ENCODE measurements at regions not wholly inside any gene's neighbourhood (a gene's known extent, or its start where the extent isn't known, plus 50 kb on each side); places are given as distances from the start of the nearest gene placed in this dataset.
"Not testable (repeated sequence)": the region's sequence is repeated elsewhere in the genome, so short reads cannot be mapped to it uniquely, and the experiment has no call there.

- no peak overlapping the region for H3K4me3 ChIP-seq
- no peak for DNase-seq (ENCODE audit: low spot score)
- no peak overlapping the region for H3K27ac ChIP-seq
- no peak for TF ChIP-seq CTCF (IDR thresholded peaks at IDR 0.05)
These were observed 922.5 kb upstream of the MAN1A1 start for GRCh38 chr6:120272038-120272437.

- DNase-seq (ENCODE audit: low spot score); H3K4me3 ChIP-seq; H3K27ac ChIP-seq: not testable (repeated sequence)
These were observed 918.7 kb upstream of the MAN1A1 start for GRCh38 chr6:120268256-120268655.

GRCh38 chr6:120262354-120262753, 912.8 kb upstream of the MAN1A1 start:
- Histone ChIP-seq H3K4me3 (no peak overlapping the region), H3K27ac (no peak overlapping the region)
- TF ChIP-seq CTCF (IDR thresholded peaks at IDR 0.05) = no peak
- DNase-seq (ENCODE audit: low spot score) = no peak

GRCh38 chr6:120260636-120261035, 911.1 kb upstream of the MAN1A1 start:
- DNase-seq (ENCODE audit: low spot score) = no peak
- Histone ChIP-seq H3K4me3 (no peak overlapping the region), H3K27ac (no peak overlapping the region)
- no peak for TF ChIP-seq CTCF (IDR thresholded peaks at IDR 0.05)

- TF ChIP-seq CTCF (IDR thresholded peaks at IDR 0.05) = no peak
- no peak overlapping the region for H3K27ac ChIP-seq
- H3K4me3 ChIP-seq = no peak overlapping the region
- DNase-seq (ENCODE audit: low spot score) = no peak
These were observed 905.1 kb upstream of the MAN1A1 start for GRCh38 chr6:120254651-120255050.

GRCh38 chr6:120248451-120248850, 898.9 kb upstream of the MAN1A1 start:
- no peak overlapping the region for H3K4me3 ChIP-seq
- no peak overlapping the region for H3K27ac ChIP-seq
- DNase-seq (ENCODE audit: low spot score) = no peak
- no peak for TF ChIP-seq CTCF (IDR thresholded peaks at IDR 0.05)

- no peak for TF ChIP-seq CTCF (IDR thresholded peaks at IDR 0.05)
- no peak overlapping the region for H3K4me3 ChIP-seq
- no peak overlapping the region for H3K27ac ChIP-seq
- DNase-seq (ENCODE audit: low spot score) = no peak
These were observed 887.7 kb upstream of the MAN1A1 start for GRCh38 chr6:120237221-120237620.

- no peak for DNase-seq (ENCODE audit: low spot score)
- H3K4me3 ChIP-seq = no peak overlapping the region
- H3K27ac ChIP-seq = no peak overlapping the region
- TF ChIP-seq CTCF (IDR thresholded peaks at IDR 0.05) = no peak
These were observed 880.4 kb upstream of the MAN1A1 start for GRCh38 chr6:120230008-120230407.
